ENCODE measurements at regions not wholly inside any gene's neighbourhood (a gene's known extent, or its start where the extent isn't known, plus 50 kb on each side); places are given as distances from the start of the nearest gene placed in this dataset.
"Not testable (repeated sequence)": the region's sequence is repeated elsewhere in the genome, so short reads cannot be mapped to it uniquely, and the experiment has no call there.

GRCh38 chr12:41681898-41682297 lies 462.8 kb downstream of the GXYLT1 start:
- DNase-seq (ENCODE audit: low read depth, low spot score) = no peak

- DNase-seq (ENCODE audit: low read depth, low spot score) = no peak
These were observed 464.5 kb downstream of the GXYLT1 start for GRCh38 chr12:41680155-41680554.

GRCh38 chr12:41663598-41664265 lies 475.6 kb downstream of the PDZRN4 start:
- DNase-seq (ENCODE audit: low read depth, low spot score) = peak; percentile 33

- no peak for DNase-seq (ENCODE audit: low read depth, low spot score)
These were observed 473.1 kb downstream of the PDZRN4 start for GRCh38 chr12:41661141-41661765.

- no peak for DNase-seq (ENCODE audit: low read depth, low spot score)
These were observed 468.3 kb downstream of the PDZRN4 start for GRCh38 chr12:41656454-41656853.

- DNase-seq (ENCODE audit: low read depth, low spot score) = no peak
These were observed 465.5 kb downstream of the PDZRN4 start for GRCh38 chr12:41653386-41654326.

GRCh38 chr12:41652981-41653380 lies 464.9 kb downstream of the PDZRN4 start:
- DNase-seq (ENCODE audit: low read depth, low spot score) = no peak

GRCh38 chr12:41645624-41646023 lies 457.5 kb downstream of the PDZRN4 start:
- no peak for DNase-seq (ENCODE audit: low read depth, low spot score)

GRCh38 chr12:41642808-41643207 lies 454.7 kb downstream of the PDZRN4 start:
- not testable (repeated sequence) for DNase-seq (ENCODE audit: low read depth, low spot score)

- DNase-seq (ENCODE audit: low read depth, low spot score) = no peak
These were observed 448.5 kb downstream of the PDZRN4 start for GRCh38 chr12:41636653-41637052.

GRCh38 chr12:41635626-41636364 lies 447.7 kb downstream of the PDZRN4 start:
- DNase-seq (ENCODE audit: low read depth, low spot score) = no peak

GRCh38 chr12:41634091-41634490 lies 446.0 kb downstream of the PDZRN4 start:
- no peak for DNase-seq (ENCODE audit: low read depth, low spot score)

- no peak for DNase-seq (ENCODE audit: low read depth, low spot score)
These were observed 441.5 kb downstream of the PDZRN4 start for GRCh38 chr12:41629611-41630010.

GRCh38 chr12:41627476-41627875 lies 439.4 kb downstream of the PDZRN4 start:
- no peak for DNase-seq (ENCODE audit: low read depth, low spot score)

- no peak for DNase-seq (ENCODE audit: low read depth, low spot score)
These were observed 436.5 kb downstream of the PDZRN4 start for GRCh38 chr12:41624571-41624970.

All from iPS DF 19.7 (cell line).